ENCODE measurements at regions not wholly inside any gene's neighbourhood (a gene's known extent, or its start where the extent isn't known, plus 50 kb on each side); places are given as distances from the start of the nearest gene placed in this dataset.
"Not testable (repeated sequence)": the region's sequence is repeated elsewhere in the genome, so short reads cannot be mapped to it uniquely, and the experiment has no call there.

GRCh38 chr10:77740396-77740795, 102.8 kb upstream of the KCNMA1 start:
- not testable (repeated sequence) for FAIRE-seq

DNA sequence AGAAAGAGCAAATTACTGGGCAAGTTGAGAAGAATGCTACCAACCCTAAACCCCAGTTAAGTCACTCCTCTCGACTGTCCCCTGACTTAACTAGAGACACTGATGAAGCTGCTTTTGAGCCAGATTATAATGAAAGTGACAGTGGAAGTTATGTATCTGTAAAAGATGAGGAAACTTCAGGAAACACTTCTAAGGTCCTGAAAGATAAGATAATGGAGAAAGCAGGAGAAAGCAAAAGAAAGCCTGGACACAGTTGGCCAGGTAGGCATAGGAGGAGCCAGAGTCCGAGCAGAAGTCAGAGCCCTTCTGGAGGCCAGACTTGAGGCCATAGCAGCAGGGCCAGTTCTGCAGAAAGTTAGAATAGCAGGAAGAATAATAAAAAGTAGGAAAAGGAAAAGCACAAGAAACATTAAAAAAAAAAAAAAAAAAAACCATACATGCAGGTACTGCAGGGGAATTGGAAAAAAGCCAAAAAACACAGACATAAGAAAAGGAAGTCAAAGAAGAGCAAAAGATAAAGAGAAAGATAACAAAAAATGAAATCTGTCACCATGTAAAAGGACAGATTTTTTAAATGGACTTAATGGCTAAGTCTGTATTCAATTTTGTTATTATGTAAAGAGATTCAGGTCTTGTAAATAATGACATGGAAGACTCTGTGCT, 101.0 kb upstream of the KCNMA1 start:
- no peak for FAIRE-seq

GRCh38 chr10:77737608-77738007, 100.0 kb upstream of the KCNMA1 start:
- no peak for FAIRE-seq

DNA sequence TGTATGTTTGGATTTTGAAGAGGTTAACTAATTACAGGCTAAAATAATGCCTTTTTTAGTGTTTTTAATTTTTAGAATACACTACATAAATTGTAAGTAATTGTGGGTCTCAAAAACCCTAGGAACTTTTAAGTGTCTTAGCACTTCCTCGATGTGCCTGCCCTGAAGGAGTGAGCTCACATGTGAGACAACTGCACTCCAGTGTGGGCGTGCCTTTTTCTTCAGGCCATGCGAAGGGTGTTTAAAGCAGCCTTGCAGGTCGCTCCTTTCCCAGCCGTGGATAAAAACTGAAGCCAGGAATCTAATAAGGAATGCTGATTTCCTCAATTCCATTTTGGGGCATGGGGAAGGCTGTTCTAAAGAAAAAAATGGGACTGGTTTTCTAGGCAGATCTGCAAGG, 97.5 kb upstream of the KCNMA1 start:
- FAIRE-seq: not testable (repeated sequence)

GRCh38 chr10:77732213-77733003, 94.8 kb upstream of the KCNMA1 start:
- FAIRE-seq: no peak

GRCh38 chr10:77727481-77727880, 89.9 kb upstream of the KCNMA1 start:
- FAIRE-seq: no peak

DNA sequence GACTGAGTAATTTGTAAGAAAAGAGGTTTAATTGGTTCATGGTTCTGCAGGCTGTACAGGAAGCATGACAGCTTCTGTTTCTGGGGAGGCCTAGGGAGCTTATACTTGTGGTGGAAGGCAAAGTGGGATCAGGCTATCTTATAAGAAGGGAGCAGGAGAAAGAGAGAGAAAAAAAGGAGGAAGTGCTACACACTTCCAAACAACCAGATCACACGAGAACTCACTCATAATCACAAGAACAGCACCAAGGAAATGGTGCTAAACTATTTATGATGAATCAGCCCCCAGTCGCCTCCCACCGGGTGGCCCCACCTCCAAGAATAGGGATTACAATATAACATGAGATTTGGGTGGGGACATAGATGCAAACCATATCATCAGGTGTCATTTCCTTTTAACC, 89.1 kb upstream of the KCNMA1 start:
- FAIRE-seq: no peak

DNA sequence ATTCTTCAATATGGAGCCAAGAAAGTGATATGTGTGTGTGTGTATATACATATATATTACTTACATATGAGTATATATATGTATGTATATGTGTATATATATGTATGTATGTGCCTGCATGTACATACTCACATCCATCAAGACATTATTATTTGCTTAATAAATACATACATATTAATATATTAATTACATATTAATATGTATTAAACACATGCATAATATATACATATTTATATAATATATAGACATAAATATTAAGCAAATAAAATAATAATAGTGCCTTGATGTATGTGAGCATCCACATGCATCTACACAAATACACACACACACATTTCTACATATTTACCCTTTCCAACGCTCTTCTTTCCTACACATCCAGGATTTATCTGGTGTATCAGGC, 88.7 kb upstream of the KCNMA1 start:
- FAIRE-seq: peak; percentile 50

- FAIRE-seq: no peak
These were observed 87.2 kb upstream of the KCNMA1 start for GRCh38 chr10:77724820-77725219.

GRCh38 chr10:77723376-77723775, 85.8 kb upstream of the KCNMA1 start:
- no peak for FAIRE-seq

DNA sequence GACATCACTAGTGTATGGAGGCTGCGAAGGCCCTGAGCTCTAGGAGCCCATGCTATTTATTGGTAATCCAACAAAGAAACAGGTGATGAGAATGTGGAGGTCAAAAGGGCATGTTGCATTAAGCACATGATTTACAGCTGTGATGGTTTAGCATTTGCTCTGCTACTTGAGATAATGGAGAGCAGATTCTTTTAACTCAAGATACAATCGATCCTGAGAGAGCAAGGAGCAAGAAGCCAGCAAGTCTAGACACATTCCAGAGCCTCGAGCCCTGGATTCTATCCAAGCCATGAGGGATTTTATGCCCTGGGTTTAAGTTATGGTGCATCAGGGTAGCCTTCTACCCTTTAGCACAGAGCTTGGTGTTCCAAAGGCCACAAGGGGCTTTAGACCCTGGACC, 85.3 kb upstream of the KCNMA1 start:
- FAIRE-seq: not testable (repeated sequence)

- FAIRE-seq: no peak
These were observed 84.2 kb upstream of the KCNMA1 start for GRCh38 chr10:77721815-77722214.

DNA sequence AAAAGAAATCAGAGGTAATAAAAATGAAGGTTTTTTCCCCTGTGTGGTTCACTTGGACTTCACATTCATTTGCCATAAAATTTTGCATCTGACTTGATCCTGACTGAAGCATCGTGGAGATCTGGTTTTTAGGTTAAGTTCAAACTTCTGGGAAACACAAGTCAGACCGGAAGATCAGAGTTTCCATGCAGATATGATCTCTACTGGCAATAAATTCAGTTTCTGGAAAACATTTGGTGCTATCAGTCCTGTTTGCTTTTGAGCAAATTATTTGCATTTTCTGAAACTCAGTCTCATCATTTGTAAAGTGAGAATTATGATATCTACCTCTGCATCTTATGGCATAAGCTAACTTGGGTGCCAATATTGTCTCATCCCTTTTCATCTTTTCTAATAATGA, 81.3 kb upstream of the KCNMA1 start:
- FAIRE-seq: no peak

DNA sequence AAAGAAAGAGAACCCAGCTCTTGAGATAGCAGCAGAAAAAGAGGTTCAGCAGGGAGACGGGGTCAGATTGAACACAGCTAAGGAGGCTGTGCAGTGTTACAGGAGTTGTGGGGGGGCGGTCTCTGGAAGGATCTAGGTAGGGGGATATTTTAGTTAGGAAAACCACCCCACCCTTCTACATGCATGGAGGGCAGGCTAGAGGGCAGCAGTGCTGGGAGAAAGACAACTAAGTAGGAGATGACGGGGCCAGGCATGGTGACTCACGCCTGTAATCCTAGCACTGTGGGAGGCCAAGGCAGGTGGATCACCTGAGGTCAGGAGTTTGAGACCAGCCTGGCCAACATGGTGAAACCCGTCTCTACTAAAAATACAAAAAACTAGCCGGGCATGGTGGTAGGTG, 80.7 kb upstream of the KCNMA1 start:
- not testable (repeated sequence) for FAIRE-seq

GRCh38 chr10:77717336-77717735, 79.7 kb upstream of the KCNMA1 start:
- FAIRE-seq: no peak

DNA sequence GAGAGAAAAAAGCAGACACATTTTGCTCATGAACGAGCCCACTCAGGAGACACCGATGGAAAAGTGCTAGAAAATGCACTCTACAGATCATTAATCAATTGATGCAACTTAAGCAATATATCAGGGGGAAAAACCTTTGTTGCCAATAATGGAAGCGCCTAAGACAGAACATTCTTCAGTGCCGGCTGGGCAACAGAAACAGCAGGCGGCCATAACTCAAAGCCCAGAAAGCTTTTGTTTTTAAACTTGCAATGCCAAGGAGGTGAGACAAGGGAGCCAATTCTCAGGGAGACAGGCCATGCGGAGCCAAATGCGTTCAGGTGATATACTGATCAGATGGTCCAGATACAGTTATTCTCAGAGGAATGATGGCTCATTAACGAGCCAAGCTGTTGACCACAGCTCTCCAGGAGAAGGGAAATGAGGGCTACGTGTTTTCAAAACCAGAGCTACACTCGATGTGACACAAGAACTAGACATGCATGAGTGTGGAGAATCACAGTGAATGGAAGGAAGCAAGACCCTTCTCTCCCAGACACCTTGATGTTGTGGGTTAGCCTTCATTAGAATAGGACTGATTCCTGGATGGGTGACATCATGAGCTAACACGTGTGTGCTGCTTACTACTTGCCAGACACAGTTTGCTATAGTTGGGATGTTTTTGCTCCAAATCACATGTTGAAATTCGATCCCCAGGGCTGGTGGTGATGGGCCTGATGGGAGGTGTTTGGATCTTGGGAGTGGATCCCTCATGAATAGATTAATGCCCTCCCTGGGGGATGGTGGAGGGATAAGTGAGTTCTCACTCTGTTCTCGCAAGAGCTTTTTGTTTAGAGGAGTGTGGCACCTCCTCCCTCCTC, 79.1 kb upstream of the KCNMA1 start:
- FAIRE-seq: no peak

DNA sequence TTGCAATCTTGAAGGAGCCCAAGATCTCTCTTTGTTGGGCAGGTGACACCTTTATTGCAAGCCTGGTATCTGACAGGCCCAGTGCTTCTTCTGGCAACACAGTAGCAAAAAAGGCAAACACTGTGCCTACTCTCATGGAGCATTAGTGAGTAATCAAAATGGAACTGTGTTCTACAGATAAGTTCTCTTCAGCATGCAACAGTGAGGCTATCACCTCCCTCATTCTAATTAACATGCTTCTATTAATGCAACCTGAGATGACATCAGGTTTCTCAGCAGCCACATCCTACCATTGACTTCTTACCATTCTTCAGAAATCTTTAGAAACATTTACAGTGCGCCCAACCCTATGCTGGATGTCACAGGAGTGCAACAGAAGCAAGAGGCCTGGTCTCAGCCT, 77.9 kb upstream of the KCNMA1 start:
- FAIRE-seq: no peak

- FAIRE-seq: no peak
These were observed 77.5 kb upstream of the KCNMA1 start for GRCh38 chr10:77715088-77715487.

DNA sequence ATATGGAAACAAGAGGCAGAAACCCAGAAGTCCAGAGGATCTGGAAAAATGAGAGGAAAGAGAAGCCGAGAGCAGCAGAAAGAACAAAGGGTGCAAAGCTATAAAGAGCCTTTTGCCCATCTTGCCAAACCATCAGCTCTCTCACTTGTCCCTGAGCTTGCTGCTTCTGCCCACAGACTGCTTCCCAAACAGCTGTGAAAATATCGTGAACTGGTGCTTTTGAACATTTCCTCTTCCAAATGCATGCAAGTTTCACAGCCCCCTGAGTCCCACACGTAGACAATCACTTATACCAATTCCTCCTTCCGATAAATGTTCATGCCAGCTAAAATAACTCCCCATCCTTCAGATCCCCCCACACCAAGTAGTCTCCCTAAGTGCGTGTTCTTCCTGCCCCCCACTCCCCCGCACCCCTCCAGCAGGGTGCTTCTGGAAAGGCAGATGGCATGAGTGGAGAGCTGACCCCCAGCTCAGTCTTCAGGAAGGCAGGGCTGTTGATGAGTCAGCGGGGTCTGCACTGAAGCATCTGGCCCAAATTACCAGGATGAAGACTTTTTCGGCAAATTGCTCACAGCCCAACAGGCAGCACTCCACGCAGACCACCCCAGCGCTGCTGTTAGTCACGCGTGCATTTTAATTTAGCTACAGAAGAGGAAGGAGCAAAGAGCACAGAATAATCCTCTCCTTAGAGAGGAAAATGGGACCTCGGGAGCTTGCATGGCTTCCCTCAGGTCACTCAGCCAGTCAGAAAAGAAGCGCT, 76.1 kb upstream of the KCNMA1 start:
- FAIRE-seq: no peak

DNA sequence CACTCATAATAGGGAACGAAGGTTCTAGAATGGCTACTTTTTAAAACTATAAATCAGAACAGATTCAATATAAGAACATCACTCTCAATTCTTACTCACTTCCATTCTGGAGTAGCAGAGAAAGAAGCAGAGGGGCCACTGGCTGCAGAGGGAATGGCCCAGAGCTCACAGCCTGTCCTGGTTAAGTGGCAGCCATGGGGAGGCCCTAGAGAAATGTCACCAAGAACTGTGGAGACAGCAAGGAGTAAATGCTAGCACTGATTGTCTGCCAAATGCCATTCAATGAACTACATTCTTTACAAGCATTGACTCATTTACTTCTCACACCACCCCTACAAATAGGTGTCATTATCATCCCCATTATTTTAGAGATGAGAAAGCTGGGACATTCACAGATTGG, 74.6 kb upstream of the KCNMA1 start:
- no peak for FAIRE-seq

- no peak for FAIRE-seq
These were observed 74.1 kb upstream of the KCNMA1 start for GRCh38 chr10:77711683-77712049.

- no peak for FAIRE-seq
These were observed 73.4 kb upstream of the KCNMA1 start for GRCh38 chr10:77710759-77711682.
